Muscle of arm (tissue), 1 donor: ENCODE measurements at regions not wholly inside any gene's neighbourhood (a gene's known extent, or its start where the extent isn't known, plus 50 kb on each side); places are given as distances from the start of the nearest gene placed in this dataset.

Experiments used
- DNase-seq: peaks from one replicate; pipeline ENCODE4 v3.0.0-alpha.2; 2013

DNA sequence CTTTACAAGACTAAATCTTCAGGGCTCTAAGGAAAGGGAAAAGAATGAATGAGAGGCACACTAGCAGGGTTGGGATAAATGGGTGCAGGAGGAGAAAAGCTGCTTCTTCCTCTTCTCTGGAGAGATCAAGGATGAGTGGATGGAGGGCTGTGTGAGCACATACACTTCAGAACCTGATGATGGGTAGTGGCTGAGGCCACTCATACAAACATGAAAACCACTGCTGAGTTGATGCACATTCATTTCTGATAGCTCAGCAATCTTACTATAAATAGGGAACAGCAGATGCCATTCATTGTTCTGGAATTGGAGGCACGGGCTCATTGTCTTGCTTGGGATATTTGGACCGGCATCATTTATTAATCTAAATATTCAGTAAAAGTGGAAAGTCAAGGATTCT lies 152.4 kb upstream of the KCTD1 start:
- DNase-seq, result no peak

DNA sequence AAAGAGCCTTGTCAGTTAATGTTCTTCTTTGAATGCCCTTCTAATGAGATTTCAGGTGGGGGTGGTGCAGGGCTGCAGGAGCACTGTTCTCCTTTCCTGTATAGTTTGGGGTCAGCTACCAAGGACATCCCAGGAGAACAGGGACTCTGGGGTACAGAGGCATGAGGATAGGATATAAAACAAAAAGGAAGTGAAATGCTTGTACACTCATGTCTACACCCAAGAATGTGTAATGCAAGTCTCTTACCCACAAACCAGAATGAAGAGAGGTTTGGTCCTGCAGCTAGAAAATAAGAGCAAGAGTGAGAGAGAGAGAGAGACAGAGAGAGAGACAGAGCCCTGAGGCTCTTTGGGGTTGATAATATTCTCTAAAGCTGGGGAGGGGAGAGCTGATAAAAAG lies 151.8 kb upstream of the KCTD1 start:
- no peak for DNase-seq

DNA sequence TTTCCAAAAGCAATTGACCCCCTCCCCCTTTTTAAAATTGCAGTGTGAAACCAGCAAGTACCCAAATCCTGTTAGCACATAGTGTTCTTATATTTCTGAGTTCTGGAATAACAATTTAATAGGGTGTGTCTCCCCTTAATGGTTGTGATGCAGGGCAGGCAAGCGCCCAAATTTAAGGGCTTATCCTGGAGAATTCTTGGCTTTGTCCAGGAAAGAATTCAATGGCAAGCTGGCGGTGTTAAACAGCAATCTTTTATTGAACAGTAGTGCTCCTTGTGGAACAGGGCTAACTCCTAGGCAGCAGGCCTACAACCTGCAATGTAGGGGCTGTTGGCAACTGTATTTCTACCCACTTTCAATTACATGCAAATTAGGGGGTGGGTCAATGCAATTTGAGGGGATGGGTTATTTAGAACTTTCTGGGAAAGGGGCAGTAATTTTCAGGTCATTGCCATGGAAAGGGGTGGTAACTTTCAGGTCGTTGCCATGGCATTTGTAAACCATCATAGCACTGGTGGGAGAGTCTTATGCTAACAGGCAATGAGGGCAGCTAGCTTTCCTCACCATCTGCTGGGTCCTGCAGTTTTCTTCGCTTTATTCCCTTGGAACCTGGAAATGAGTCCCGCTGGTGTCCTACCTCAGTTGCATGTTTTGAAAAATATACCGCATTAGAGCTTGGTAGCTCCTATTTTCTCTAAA lies 149.0 kb upstream of the KCTD1 start:
- no peak for DNase-seq

DNA sequence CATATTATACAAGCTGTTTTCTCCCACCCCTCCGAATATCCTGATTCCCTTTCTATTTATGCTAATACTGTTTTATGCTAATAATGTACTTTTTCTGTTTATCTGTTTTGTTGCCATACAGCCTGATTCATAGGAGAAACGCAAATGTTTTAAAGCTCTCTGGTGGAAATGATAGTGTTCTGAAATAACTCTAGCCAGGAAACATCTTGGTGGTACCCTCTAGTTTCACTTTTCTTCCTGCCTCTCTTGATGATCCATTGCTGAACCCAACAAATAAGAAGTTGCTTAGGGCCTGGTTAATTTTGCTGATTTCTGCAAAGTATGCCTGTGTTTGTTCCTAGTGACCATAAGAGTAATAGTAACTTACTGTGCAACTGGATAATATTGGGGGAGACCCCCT lies 148.4 kb upstream of the KCTD1 start:
- DNase-seq, result no peak

DNA sequence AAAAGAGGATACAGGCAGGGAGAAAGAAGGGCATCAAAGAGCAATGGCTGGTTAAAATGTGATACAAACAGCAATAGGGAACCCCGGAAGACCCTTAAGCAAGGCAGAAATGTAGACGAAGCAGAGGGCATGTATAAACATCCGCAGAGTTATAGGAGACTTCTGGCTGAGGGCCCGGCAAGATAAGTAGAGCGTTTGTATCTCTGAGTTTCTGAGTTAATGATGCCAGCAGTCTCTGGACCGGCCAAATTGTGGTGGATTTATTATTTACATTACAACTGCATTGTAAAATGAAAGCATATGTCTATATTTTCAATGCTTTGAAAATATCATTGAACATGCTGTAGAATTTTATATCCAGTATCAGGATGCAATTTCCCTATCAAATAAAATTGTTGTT lies 148.0 kb upstream of the KCTD1 start:
- no peak for DNase-seq

DNA sequence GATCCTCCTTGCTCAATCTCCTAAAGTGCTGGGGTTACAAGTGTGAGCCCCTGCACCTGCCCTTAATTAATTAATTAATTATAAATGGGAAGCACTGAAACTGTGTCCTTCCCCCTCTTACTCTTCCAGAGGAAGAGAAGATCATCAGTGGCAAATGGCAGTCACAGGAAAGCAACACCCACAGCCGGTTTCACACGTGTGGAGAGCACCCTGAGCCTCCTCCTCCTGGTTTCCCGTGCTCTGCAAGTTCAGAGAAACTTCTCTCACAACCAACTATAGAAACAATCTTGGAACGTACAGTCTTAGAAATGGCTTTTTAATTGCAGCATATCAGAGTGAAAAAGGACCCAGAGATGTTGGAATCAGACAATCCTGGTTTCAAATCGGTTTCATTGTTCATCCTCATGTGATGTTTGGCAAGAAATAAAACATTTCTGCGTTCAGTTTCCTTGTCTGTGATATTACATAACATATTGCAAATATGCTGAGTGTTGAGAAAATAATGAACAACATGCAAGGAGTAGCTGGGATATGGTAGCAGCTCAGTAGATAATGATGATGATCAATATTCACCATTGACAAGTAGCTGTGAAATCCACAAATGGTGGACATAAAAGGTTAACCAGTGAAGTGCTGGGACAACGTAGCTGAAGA lies 141.0 kb upstream of the KCTD1 start:
- DNase-seq, result no peak

- no peak for DNase-seq
Observed at GRCh38 chr18:26686532-26686931, 138.2 kb upstream of the KCTD1 start.

DNA sequence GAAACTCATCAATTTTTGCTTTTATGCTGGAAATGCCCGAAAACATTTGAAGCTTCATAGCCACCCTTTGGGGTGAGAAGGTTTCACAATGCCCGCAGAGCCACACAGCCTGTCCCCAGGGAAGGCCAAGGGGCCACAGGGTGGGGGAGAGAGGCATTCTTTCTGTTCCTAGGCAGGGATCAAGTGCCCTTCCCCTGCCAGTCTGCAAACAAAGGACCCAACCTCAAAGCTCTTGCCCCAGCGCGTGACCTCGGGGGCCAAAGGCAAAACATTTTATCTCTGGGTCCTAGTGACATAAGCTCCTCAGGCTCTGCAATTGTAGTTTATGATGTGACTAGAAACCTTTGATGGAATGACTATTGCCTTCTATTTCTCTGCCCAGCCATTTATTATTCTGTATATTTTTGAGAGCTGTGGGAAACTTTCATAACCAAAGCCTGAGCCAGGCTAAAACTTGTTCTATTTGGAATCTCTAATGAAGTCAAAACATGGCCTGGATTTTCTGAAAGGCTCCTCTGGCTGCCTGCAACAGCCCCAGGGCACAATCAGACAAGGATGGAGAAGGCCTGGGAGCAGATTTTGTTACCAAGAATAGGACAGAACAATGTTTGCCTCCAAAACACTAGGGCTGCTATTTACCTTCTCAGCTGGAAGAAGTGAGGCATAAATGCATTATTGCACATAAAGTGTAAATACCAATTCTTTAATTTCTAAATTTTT lies 137.2 kb upstream of the KCTD1 start:
- no peak for DNase-seq

GRCh38 chr18:26677957-26678356 lies 129.6 kb upstream of the KCTD1 start:
- no peak for DNase-seq

DNA sequence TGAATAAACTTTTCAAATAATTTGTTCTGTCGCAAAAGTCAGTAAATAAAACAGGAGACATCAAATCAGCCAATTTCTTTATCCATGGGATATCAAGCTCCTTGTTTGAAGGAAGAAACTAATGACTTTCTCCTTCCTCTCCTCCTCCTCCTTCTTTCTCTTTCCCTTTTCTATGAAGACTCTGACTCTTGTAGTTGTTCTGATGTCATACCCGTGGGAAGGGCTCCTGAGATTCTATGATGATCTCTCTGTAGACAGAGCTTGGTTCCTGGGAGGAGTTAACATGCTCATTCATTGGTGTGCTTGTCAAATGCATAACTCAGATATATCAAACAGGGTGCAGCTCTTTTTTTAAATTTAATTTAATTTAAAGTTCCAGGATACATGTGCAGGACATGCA lies 118.7 kb upstream of the KCTD1 start:
- no peak for DNase-seq

DNA sequence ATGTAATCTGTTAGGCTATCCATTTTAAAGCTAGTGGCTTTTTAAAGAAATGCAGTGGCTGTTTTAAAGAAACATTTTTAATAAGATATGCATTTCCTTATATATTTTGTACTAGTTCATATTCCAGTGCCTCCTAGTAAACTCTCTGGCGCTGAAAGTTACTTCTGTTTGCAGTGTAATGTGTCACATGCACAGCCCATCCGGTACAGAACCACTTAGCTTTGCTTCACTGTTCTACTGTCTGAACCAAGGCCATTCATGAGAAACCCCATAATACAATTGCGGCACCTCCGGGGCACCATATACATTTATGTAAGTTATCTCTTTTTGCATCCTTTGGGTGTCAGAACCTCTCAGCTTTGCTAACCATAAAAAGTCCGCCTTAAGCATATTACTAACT lies 114.6 kb upstream of the KCTD1 start:
- DNase-seq, result no peak

DNA sequence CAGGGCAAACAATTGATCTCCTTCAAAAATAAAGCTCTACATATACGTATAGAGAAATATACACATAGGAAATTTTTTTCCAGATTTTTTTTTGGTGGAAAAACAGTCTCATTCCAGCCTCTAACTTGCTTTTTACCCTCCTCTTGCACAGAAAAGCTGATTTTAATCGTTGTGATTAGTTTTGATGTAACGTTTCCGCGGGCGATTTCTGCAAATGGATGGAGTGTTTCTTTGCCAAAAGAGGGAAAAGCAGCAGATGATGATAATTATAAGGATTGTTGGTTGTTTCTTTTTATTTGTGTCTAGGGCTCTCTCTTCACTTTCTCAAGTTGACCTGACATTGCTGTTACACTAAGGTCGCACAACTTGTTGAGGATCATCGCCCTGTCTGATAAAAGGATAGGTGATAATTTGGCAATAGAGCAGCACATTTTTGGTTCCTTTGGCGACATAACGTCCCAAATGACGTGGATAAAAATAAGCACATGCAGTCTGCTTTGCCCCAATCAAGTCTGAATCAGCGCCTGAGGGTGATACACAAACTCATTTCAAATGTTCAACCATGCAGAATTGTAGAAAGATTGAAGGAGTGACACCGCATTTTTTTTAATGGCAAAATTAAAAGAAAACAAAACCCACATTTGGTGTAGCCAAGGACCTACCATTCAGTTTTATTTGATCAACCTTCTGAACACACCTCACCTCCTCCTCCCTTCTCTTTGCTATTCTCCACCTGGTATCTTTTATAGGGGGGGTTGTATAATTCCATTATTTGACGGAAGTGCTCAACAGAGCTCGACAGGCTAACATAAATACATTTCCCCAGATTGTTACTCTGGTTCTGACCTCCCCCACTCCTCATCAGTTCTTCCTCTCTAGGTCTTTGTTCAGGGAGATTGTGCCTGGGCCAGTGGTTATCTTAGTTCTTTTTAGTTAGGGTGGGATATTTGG lies 109.6 kb upstream of the KCTD1 start:
- DNase-seq, result no peak

DNA sequence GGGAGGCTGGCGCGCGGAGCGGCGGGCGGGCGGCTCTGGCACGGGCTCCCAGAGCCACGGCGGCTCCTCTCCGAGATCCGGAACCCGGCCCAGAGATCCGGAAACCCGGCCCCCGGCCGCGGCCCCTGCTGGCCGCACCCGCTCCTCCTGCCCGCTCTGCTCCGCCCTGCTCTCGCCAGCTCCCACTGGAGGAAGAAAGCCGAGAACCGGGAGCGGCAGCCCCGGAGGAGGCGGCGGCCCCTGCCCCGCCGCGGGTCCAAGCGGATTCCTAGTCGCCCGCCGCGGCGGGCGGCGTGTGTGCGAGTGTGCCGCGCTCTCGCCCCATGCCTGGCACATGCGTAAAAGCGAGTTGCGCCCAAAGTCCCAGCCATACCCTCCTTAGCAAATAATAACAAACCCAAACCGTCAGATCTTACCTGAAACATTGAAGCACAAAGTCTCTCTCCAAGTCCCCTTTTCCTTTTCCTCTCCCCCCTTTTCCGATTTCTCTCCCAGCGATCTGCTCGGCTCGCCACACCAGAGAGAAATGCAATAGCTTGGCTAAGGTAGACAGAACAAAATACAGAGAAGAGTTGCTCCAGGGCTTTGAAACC lies 108.7 kb upstream of the KCTD1 start:
- peak; percentile 54 for DNase-seq

DNA sequence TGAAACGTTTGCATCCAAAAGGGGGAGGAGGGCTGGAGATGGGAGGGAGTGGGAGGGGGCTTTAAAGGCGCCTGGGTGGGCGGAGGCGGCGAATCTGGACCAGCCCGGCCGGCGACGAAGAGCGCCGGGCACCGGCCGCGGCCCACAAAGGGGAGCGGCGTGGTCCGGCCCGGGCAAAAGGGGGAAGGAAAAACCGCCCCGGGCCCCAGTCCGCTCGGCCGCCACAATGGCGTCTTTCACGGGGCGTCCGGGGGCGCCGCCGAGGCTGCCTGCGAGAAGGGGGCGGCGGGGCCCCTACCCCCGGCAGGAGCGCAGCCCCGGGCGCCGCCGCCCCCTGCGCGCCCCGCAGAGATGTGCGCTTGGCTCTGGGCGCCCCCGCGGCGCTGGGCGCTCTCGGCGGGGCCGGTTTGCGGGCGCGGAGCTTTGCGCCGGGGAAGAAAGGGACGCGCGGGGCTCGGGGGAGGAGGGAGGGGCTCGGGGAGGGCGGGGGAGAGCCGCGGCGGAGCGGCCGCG lies 108.1 kb upstream of the KCTD1 start:
- no peak for DNase-seq

DNA sequence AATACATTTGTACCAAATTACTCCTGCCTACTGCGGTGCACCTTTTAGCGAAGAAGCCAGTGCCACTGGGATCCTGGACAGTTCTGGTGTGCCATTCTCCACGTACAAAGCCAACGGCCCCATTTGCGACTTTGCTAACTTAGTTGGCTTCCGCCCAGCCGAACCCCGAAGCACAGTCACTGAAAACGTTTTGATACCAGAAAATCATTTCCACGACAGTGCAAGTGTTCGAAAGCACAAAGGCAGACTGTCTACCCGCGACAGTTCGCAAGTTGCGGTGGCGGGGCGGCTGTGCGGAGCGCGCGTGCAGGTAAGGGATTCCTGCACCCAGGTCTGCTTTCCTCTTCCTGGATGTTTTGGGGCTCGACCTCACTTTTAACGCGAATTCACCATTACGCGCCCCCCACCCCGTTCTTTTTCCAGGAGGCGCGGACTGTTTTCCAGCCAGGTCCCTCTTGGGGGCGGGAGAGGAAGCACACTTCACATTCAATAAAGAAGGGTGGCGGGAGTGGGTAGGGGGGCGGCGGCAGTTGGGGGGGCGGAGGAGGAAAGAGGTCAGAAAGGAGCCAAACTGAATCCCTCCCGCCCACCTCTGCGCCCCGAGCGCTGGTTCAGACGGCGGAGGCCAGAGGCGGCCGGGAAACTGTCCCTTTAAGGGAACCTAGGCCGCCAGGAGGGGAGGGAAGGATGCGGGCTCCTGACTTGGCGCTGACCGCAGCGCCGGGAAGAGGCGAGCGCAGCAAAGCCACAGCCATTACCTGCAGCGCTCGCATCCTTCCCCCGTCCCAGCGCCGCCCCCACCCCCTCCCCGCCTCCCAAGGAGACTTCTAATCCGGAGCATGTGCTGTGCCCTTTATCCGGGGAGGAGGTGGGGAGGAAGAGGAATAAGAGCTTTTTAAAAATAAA lies 107.4 kb upstream of the KCTD1 start:
- peak; percentile 66 for DNase-seq

DNA sequence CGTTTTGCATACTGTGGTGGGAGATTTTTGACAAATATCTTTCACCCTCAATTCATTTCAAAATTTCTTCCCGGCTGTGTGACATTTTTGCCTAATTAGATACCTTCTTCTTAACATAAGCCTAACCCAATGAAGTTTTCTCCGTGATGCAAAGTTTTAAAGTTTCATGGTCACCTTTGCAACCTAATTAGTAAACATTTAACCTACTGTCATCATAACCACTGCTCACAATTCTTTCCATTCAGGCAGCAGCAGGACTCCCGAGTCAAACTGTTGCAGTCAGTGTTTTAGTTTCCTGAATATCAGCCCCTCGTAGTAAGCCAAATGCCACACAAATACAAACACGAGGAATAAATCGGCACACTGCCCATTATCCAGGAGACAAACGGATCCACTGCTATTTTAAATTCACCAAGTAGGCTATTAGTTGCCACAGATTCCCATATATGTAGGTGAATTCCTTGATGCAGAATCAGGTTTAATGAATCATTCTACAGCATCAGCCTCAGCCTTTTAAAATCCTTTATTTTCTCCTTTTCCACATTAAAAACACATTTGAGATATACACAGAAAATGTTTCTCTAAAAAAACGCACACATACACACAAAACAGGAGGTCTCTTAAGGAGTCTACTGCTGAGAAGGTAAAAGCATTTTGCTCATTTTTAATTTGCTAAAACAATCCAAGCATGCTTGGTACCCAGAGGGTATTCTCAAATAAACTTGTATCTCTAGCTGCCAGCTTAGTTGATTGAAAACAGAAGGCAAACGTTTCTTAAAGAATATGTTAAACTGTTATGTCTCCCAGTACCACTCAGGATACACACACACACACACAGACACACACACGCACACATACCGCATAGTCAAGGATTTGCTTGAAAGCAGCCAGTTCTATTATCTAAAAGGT lies 106.5 kb upstream of the KCTD1 start:
- no peak for DNase-seq

DNA sequence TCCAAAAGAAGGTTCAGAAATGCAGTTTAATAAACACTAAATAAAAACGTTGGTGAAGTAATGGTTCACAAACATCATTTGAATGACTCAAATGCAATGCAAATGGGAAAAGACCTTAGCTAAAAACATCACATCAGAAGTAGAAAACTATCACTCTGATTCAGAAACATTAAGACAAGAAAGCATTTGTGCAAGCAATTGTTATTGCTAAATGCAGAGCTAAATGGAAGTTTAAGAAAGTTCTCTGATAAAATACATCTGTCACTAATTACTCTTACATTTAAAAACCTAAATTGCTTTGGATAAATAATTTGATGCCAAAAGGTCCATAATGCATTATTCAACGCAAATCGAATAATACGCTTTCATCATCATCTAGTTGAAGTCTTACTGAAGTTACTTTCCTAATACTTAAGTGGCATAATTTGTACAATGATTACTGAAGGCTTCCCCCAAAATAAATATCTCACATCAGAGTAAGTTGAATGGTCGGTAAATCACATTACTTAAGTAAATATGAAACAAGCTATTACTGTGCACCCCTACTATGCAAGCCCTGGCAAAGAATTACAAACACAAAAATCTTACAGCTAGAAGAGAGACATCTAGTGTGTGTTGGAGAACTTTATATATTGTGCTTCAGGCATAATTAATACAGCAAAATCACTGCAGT lies 105.7 kb upstream of the KCTD1 start:
- no peak for DNase-seq

DNA sequence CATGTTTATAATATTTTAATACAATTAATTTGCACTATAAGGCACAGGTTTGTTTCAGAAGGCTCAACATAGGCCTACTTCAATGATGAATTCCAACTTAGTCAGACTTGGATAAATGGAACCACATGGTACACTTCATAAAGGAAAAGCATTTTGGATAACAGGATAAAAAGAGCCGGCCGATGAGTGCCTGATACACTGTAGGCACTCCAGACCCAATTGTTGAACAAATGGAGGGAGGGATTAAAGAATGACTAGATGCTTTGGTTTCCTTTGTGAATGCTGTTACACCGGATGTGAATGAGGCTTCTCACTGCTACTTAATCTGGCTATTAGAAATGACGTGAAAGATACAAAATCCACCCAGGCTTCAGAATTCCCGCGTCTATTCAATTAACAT lies 104.1 kb upstream of the KCTD1 start:
- DNase-seq, result no peak
